HG03520 (cell line): ENCODE measurements at regions not wholly inside any gene's neighbourhood (a gene's known extent, or its start where the extent isn't known, plus 50 kb on each side); places are given as distances from the start of the nearest gene placed in this dataset.
"Not testable (repeated sequence)": the region's sequence is repeated elsewhere in the genome, so short reads cannot be mapped to it uniquely, and the experiment has no call there.

Source experiments
- ATAC-seq: cut with Tn5 transposase; IDR thresholded peaks from one replicate; pipeline ENCODE4 v1.9.1; 2021; ENCODE audit warnings: mild to moderate bottlenecking, moderate library complexity; ENCODE audit not compliant: unreplicated experiment

DNA sequence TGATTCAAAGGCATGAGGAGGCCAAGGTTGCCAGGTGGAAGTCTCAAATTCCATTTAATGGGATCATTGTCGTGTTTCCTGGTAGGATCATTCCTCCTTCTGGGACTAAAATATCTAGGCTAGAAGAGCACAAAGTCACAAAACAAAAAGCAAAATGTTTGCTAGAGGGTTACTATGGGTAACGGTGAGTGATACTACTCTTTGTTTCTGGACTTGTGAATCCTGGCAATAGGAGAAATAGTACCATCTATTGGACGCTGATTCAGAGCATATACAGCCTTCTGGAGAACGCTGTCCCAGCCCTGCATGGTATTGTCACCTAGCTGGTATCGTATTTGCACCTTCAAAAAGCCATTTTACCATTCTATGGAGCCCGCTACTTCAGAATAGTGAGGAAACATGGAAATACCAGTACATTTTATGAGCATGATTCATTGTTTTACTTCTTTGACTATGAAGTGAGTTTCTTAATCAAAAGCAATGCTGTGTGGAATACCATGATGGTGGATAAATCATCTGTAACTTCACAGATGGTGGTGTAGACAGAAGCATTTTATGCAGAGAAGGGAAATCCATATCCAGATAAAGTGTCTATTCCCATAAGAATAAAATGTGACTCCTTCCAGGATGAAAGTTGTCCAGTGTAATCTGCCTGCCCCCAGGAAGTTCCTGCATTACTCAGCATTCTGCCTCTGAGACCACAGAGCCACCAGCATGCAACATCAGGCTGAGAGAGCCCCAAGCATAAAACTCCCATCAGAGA is 361.0 kb downstream of the ETV1 start:
- no peak for ATAC-seq

DNA sequence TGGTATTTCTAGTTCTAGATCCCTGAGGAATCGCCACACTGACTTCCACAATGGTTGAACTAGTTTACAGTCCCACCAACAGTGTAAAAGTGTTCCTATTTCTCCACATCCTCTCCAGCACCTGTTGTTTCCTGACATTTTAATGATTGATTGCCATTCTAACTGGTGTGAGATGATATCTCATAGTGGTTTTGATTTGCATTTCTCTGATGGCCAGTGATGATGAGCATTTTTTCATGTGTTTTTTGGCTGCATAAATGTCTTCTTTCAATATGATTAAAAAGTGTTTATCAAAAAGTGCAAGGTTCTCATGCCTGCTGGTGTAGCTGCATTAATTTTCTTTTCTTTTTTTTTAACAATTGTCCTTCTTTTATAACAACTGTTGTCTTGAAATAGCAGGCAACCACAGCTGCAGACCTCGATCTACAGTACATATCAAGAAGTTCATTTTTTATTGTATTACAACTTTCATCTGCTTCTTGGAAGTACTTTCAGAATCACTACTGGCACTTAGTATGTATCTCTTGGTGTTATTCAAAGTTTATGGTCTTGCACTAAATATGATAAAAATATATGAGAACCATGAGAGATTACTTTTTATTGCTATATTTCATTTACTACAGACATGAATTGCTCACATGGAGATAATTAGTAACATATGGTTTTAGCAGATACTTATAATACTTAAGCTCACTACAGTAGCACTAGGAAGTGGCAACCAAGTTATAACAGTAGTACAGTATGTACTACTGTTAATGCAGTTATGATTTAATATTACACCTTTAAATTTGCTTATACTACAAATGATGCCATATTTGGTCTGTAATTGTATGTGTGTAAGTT is 358.0 kb downstream of the ETV1 start:
- not testable (repeated sequence) for ATAC-seq

DNA sequence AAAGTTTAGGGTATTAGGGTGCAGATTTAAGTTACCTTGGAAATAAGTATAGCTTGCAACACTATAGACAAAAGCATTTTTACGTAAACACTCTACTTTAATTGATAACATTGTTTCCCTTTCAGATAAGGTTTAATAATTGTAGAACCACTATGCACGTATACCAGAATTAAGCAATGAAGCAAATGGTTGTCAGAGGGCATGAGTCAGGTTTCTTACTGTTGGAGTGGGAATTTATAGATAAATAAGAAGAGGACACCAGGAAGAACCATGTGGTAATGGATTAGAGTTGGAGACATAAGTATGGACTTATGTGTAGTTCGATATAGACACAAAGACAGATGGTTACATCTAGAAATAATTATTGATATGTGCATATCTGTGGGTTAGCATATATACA is 355.6 kb downstream of the ETV1 start:
- ATAC-seq, result no peak

DNA sequence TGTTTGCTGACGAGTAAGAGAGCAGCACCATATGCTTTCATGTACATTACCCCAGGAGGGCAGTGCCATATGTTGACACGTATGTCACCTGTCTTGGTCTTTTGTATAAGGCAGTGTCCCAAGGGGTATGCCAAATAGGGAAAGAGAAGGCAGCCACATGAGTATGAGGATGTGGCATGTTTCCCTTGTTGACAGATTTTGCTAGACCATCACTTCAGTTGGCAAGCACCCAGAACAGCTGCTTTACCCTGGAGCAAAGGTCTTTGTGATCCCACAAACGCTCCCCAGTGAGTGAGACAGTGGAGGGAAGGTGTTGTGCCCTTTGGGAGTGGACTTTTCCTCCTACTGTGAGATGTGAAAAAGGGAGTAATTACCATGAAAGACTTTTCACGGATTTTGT is 350.1 kb downstream of the ETV1 start:
- ATAC-seq, result no peak

DNA sequence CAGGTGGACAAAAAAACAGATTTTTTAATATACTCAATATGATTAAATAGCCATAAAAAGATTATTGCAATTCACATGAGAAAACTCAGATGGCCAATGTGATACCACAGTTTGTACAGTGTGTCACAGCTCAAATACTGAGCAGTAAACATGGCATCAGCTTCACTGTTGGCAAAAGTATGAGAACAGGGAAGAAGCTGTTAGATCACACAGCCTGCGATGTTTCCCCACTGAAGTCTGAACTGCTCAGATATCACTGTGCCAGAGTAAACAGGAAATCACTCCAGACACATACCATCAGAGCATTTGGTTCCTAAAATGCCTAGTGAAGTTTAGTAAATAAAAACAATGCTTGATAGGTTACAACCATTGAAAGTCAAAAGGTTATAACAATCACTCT is 347.8 kb downstream of the ETV1 start:
- ATAC-seq, result no peak

DNA sequence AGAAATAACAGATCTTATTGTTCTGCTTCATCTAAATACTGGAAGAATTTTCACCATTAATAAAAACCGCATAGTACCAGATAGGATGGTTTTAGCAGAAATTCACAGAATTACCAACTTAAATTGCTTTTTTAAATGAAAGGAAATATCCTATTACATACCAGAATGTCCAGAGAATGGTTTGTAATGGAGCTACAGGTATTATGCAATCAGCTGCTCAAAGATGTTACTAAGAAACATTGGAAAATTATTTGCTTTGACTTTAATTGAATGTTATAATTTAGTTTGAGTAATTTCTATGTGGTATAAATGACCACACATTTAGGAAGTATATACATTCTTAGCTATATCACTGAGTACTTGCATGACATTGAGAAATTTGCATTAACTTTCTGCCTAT is 338.3 kb downstream of the ETV1 start:
- ATAC-seq, result no peak

DNA sequence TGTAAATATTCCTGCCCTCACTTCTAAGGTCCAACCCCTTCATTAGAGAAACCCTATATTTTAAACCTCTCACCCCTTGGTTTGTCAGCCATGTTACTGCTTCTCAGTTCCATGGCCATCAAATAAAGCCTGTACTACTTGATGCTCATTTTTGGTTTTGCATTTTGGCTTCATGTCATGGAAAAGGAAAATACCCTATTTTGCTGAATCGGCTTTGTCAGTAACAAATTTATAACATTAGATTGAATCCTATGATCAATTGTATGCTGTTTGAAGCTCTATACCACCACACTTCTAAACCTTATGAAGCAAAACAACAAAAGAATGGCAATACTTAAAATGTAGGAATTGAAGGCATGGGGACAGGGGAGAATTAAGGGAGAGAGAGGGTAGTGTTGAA is 333.1 kb downstream of the ETV1 start:
- ATAC-seq, result no peak

DNA sequence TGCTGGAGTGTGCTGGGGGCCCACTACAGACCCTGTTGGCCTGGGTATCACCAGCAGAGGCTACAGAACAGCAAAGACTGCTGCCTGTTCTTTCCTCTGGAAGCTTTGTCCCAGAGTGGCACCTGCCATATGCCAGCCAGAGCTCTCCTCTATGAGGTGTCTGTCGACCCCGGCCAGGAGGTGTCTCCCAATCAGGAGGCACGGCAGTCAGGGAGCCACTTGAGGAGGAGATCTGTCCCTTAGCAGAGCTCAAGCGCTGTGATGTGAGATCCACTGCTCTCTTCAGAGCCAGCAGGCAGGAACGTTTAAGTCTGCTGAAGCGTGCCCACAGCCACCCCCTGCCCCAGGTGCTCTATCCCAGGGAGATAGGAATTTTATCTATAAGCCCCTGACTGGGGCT is 316.2 kb downstream of the ETV1 start:
- no peak for ATAC-seq

DNA sequence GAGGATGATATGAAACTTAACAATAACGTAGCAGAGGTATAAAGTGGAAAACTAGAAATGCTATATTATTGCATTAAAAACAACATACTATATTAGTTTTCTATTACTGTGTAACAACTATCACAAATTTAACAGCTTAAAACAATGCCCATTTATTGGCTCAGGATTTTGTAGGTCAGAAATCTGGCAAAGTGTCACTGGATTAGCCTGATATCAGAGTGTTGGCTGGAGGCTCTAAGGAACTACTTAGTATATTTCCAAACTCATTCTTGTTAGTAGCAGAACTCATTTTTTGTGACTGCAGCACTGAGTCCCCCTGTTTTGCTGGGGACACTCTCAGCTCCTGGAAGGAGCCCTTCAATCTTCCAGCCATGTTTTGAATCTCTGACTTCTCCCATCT is 306.8 kb downstream of the ETV1 start:
- ATAC-seq, result no peak

DNA sequence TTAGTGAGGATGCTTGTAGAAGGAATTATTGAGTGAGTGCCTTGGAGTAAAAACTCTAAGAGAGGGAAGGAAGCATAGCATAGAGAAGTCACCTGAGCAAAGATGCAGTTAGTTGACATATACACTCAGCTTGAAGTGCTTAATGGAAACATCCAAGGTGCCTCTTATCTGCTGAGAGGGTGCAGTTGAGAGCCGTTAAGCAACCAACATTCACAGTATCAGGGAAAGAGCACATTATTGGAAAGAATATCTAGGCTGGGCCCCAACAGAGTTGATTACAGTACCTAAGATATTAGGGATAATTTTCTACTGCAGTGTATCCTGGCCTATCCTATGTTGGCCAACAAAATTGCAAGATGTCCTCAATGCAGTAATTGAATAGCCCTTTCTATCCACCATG is 302.0 kb downstream of the ETV1 start:
- ATAC-seq, result no peak

DNA sequence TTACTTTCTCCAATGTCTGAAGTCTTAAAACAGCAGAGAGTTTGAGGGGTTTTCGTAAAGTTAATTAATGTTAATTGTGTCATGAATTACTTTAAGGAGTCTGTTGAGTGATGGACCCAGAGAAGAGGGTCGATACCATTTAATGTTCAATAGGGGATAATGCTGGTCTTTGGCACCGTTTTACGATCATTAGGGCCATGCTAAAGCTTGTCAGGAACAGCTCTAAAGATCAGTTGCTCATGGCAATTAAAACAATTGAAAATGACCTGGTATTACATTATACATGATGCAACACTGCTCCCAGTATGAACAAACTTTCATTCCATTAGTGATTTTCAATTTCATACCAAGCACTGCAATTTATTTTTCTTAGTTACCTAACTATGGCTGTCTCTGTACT is 296.9 kb downstream of the ETV1 start:
- ATAC-seq, result no peak

DNA sequence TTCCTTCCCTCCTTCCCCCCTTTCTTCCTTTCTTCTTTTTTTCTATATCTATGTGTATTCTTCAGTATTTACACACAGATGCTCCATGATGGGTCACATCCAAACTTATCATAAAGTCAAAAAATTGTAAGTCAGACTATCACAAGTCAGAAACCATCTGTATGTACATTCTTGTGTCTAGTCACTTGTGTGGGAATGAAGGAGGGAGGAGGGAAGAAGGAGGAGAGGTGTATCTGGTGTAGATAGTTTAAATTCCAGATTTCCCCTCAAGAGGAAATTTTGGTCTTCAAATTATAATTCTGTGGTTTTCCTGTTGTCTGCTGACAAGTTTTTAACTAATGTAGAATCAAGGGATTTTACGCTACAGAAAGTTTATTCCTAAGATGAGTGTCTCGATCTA is 287.2 kb downstream of the ETV1 start:
- ATAC-seq, result no peak

DNA sequence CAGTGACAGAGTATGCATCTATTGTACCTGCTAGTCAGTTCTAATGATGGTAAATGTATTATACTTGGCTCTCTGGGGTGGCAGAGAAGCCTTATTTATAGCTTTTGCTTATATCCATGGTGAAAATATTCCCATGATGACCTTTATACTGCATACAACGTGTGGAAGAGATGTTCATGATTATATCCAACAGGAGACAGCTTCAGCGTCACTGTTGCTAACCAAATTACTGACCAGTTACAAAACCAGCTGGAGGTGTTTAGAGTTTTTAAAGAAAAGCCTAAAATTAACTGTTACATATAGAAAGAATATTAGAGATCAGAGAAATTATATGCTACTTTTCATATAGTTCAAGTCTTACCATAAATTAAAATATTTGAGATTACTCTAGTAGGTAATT is 280.8 kb downstream of the ETV1 start:
- no peak for ATAC-seq

DNA sequence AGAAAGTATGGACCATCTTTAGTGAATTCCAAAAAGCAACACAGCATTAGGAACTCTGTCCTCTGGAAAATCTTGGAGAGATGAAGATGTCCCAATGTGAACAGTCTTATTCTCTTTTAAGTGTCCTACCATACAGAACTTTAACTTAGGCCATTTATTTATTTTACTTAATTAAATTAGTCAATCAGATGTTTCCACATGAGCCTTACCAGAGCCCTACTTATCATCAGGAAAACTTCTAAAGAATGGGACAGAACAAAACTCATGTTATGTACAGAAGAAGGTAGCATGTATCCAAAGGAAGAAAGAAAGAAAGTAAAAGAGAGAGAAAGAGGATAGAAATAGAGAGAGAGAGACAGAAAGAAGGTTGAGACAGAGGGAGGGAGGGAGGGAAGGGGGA is 276.4 kb downstream of the ETV1 start:
- ATAC-seq, result no peak

DNA sequence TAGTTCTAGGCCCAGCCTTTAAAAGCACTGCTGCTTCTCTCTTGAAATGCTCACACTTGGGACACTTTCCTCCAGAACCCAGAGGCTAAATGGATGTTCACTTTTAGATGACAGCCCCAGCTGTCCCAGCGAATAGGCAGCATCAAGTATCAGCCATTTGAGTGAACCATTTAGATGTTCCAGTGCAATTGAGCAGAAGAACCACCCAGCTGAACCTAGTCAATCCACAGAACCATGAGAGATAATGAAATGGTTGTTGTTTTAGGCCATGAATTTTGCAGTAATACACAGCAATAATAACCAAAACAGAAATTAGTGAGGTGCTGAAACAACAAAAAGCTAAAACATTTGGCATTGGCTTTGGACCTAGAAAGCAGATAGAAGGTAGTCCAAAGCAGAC is 273.9 kb downstream of the ETV1 start:
- ATAC-seq, result no peak

DNA sequence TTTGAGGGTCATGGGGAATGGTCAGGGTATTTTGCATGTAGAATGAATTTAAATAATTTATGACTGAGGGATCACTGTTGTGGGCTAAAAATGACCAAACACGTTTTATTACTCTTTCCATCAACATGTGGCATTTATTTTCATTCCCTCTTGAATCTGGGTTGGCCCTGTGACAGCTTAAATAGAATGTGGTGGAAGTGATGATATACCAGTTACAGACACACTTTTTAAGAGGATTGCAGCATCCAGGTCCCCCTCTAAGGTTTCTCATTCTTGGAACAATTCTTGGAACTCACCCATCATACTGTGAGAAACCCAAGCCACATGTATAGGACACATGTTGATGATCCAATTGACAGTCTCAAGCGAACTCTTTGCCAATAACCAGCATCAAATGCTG is 272.4 kb downstream of the ETV1 start:
- ATAC-seq, result no peak

DNA sequence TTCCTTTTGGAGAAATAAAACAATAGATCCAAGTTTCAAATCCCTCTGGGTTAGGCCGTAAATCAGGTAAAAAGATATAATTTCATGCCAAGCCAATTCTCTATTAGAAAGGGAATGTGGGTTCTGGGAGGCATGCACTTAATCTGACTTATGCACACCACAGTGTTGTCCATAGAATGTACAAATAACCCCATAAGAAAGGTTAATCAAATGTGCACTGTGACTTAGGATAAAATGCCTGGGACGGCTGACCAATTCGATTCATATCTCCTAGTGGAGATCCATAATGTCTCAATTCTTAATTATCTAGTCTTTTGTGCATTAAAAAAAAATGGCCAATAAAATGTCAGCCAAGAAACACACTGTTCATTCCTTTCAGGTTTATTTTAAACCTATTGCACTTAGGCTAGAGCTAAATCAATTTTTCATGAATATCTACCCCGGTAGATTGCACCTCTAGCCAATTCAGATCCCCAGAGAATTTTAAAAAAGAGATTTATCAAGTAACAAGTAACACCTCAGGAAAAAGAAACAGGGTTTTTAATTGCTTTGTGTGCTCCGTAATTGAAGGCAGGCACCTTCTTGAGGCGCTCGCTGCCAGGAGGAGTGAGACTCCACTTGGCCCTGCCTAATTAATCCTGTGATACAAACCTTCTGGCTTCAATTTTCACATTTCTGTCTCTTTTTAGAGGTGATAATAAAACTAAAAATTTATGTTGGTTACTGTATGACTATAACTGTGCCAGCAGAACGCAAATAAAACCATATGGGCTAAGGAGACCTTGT is 265.1 kb downstream of the ETV1 start:
- no peak for ATAC-seq

DNA sequence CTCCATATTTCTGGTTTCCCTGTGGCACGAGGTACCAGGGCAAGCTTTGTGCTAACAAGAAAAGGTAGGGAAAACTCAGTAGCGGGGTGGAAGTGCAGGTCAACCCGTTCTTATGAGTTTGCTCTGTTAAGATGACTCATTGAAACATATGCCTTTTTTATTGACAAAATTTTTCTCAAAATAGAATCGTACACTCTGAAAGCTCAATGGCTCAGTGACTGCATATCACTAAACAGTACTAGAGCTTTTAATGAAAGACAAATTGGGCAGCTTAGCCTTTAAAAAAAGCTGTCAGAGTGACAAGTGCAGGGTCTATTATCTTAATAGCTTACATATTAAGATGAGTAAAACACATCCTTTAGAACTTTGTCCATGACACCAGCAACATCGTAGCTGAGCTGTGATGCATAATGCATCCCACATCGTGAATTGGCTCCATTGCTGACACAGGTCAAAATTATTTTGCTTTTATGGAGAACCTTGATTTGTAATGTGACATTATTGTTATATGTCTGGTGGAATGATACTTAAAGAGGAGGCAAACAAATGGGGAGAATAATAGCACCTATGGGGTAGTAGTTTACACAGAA is 264.4 kb downstream of the ETV1 start:
- no peak for ATAC-seq

DNA sequence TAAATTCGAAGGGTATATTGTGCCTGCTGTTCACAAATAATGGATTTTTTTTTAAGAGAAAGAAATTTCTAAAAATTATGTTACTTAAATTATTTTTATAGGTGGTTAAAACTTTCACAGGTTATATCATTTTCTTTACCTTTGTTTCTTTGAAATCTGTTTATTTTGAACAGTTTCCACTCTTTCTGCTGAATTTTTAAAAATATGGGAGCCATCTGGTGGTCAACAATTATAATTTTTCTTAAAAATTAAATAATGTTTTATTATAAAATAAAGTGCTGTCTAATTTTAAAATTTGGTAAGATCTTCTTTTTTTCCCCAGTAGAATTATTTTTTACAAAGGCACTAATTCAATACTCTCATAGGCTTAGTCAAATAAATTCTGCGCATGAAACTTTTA is 263.9 kb downstream of the ETV1 start:
- ATAC-seq, result no peak

DNA sequence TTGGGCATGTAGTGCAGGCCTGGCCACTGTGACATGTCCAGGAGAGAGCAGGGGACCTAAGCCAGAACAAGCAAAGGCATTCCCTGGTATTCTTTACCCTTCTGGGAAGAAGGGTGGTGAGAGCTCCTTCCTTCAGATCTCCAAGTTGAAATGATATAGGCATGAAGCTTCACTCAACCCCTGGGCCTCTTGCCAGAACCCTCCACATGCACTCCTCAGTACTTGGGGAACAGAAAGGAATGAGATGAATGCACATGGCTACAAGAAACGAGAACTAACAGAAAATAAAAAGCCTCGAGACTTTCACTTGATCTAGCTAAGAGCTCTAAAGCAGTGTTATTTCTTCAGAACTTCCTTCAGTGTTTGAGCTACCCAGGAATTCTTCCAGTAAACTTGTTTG is 262.2 kb downstream of the ETV1 start:
- no peak for ATAC-seq

DNA sequence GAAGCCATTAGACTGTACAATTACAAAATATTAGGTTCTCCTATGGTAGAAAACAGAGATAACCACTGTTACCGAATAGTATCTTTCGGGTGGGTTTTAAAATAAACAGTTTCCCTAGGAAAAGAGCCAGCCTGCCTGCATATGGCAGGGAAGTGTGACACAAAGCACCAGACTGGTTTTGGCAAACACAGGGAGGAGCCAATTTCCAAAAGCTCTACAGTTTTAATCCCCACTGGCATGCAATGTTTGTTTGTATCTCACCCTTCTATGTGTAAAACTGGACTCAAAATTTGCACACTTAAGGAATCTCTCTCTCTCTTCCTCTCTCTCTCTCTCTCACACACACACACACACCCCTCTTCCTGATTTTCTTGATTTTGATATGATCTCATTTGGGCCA is 261.7 kb downstream of the ETV1 start:
- ATAC-seq, result no peak
